PC-9 (cell line): ENCODE measurements at regions not wholly inside any gene's neighbourhood (a gene's known extent, or its start where the extent isn't known, plus 50 kb on each side); places are given as distances from the start of the nearest gene placed in this dataset.

Experiments used
- CTCF ChIP-seq: fragments of 200-600 bp; sonication (generic); conservative IDR thresholded peaks from 2 replicates; pipeline ENCODE4 v1.6.1; 2017; ENCODE audit warnings: mixed run types, antibody characterized with exemption, mild to moderate bottlenecking, moderate library complexity
- EZH2 ChIP-seq: fragments of 200-600 bp; sonication (generic); IDR thresholded peaks from 2 replicates; pipeline ENCODE4 v1.8.0; 2017; ENCODE audit warnings: antibody characterized with exemption, low read depth

GRCh38 chr2:210965472-210965871 is 409.1 kb downstream of the CPS1 start:
- no peak for TF ChIP-seq EZH2
- TF ChIP-seq CTCF: no peak
